Upper lobe of left lung (tissue), 4 donors: ENCODE measurements at regions not wholly inside any gene's neighbourhood (a gene's known extent, or its start where the extent isn't known, plus 50 kb on each side); places are given as distances from the start of the nearest gene placed in this dataset.

Experiments used
- CTCF ChIP-seq, 6 experiments: fragments of 450-650 bp in 4 of 6; fragments of 200-600 bp in 2 of 6; sonication (generic) in 2 of 6; IDR thresholded peaks; one replicate each; pipeline ENCODE4 v1.5.1; 2016 to 2019; ENCODE audit warnings: antibody characterized with exemption in 6 of 6
- POLR2A ChIP-seq, 4 donors: fragments of 450-650 bp; IDR thresholded peaks; one replicate each; pipeline ENCODE4 v1.5.1; 2016 to 2017; ENCODE audit warnings: antibody characterized with exemption in 4 of 4, mild to moderate bottlenecking in 2 of 4
- POLR2AphosphoS5 ChIP-seq, 2 donors: sonication (generic); formaldehyde crosslinking; IDR thresholded peaks; one replicate each; pipeline ENCODE4 v1.5.1; 2017; ENCODE audit warnings: antibody characterized with exemption in 2 of 2

DNA sequence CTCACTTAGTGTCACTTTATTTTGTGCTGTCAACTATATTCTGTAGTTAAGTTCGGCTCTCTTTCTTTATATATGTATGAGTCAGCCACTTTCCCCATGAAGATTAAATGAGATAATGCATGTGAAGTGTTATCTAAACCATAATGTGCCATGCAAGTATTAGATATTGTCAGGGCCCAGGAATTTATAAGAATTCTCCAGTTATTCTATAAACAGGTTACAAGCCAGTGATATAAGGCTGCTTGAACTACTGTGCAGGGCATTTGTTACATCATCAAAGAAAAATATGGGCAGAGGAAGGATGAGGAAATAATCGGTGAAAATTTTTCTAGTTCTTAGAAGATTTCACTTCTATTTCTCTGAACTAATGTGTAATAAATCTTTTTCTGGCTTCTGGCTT, 1049.0 kb upstream of the NR2F2 start:
- TF ChIP-seq POLR2AphosphoS5 (IDR thresholded peaks at IDR 0.05), result no peak
- TF ChIP-seq CTCF (IDR thresholded peaks at IDR 0.05), result no peak
- no peak for TF ChIP-seq POLR2A (IDR thresholded peaks at IDR 0.05)
